Ishikawa (cell line): ENCODE measurements at regions not wholly inside any gene's neighbourhood (a gene's known extent, or its start where the extent isn't known, plus 50 kb on each side); places are given as distances from the start of the nearest gene placed in this dataset.

Experiments used
- CEBPB ChIP-seq: IDR thresholded peaks from 2 replicates; pipeline ENCODE4 v1.6.1; 2012
- CREB1 ChIP-seq: IDR thresholded peaks from 2 replicates; pipeline ENCODE4 v1.6.1; 2012; ENCODE audit warnings: low read depth
- EGR1 ChIP-seq: IDR thresholded peaks from 2 replicates; pipeline ENCODE4 v1.6.1; 2012
- EP300 ChIP-seq: IDR thresholded peaks from 2 replicates; pipeline ENCODE4 v1.6.1; 2012; ENCODE audit warnings: borderline replicate concordance
- FOXM1 ChIP-seq: IDR thresholded peaks from 2 replicates; pipeline ENCODE4 v1.6.1; 2012; ENCODE audit warnings: low read depth, borderline replicate concordance
- NFIC ChIP-seq: IDR thresholded peaks from 2 replicates; pipeline ENCODE4 v1.6.1; 2012
- RAD21 ChIP-seq: IDR thresholded peaks from 2 replicates; pipeline ENCODE4 v1.6.1; 2012; ENCODE audit warnings: low read depth
- TAF1 ChIP-seq: IDR thresholded peaks from 2 replicates; pipeline ENCODE4 v1.6.1; 2012; ENCODE audit warnings: low read depth, mild to moderate bottlenecking
- TCF12 ChIP-seq: IDR thresholded peaks from 2 replicates; pipeline ENCODE4 v1.6.1; 2012; ENCODE audit warnings: low read depth
- TEAD4 ChIP-seq: IDR thresholded peaks from 2 replicates; pipeline ENCODE4 v1.6.1; 2012
- YY1 ChIP-seq: IDR thresholded peaks from 2 replicates; pipeline ENCODE4 v1.6.1; 2012; ENCODE audit warnings: low read depth
- ZBTB7A ChIP-seq: IDR thresholded peaks from 2 replicates; pipeline ENCODE4 v1.6.1; 2012; ENCODE audit warnings: low read depth
- TF ChIP-seq, protein P1 (sequence below): IDR thresholded peaks from 2 replicates; pipeline ENCODE4 v1.6.1; 2012
- TF ChIP-seq, protein P2 (sequence below): IDR thresholded peaks from 2 replicates; pipeline ENCODE4 v1.6.1; 2012; ENCODE audit warnings: low read depth, mild to moderate bottlenecking
- TF ChIP-seq, protein P3 (sequence below): IDR thresholded peaks from 2 replicates; pipeline ENCODE4 v1.6.1; 2012

DNA sequence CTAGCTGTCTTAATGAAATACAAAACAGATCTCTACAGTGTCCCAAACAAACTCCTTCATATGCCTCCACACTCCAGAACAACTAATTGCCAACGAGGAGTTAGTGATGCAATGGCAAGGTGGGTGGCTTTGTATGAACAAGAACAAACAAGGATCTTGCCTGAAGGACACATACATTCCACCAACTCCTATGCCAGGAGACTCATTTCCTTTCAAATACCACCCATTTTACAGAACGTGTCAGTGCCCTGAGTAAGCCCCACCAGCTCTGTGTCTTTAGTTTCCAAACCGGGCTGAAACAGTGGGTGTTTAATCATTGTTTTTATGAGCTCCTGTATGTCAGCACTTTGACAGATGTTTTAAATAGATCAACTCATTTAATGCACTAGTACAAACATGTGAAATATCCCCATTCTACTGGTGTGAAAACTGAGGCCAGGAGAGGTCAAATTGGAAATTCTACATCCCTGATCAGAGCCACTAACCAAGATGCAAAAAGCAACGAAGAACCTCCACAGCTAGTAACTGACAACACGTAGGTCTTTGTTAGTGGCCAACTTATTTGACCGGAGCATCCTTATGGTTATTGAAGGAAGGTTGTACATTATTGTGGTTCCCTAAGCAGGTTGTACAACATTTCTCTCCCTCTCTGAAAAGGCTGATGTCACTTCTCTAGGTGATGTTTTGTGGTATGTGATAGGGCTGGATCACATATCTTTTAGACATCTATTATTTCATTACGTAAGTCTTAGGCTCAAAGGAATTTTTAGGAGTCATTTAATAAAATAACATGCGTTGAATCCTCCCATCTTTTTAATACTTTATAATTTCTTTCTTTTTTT, 534.9 kb upstream of the TNP1 start:
- TF ChIP-seq NFIC (no peak), TCF12 (no peak), TAF1 (no peak), EGR1 (no peak), TEAD4 (no peak), RAD21 (no peak), YY1 (no peak), CREB1 (no peak), FOXM1 (no peak), ZBTB7A (no peak), CEBPB (no peak), EP300 (no peak)
- TF ChIP-seq, protein P1, sequence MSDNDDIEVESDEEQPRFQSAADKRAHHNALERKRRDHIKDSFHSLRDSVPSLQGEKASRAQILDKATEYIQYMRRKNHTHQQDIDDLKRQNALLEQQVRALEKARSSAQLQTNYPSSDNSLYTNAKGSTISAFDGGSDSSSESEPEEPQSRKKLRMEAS, result no peak
- TF ChIP-seq, protein P2, sequence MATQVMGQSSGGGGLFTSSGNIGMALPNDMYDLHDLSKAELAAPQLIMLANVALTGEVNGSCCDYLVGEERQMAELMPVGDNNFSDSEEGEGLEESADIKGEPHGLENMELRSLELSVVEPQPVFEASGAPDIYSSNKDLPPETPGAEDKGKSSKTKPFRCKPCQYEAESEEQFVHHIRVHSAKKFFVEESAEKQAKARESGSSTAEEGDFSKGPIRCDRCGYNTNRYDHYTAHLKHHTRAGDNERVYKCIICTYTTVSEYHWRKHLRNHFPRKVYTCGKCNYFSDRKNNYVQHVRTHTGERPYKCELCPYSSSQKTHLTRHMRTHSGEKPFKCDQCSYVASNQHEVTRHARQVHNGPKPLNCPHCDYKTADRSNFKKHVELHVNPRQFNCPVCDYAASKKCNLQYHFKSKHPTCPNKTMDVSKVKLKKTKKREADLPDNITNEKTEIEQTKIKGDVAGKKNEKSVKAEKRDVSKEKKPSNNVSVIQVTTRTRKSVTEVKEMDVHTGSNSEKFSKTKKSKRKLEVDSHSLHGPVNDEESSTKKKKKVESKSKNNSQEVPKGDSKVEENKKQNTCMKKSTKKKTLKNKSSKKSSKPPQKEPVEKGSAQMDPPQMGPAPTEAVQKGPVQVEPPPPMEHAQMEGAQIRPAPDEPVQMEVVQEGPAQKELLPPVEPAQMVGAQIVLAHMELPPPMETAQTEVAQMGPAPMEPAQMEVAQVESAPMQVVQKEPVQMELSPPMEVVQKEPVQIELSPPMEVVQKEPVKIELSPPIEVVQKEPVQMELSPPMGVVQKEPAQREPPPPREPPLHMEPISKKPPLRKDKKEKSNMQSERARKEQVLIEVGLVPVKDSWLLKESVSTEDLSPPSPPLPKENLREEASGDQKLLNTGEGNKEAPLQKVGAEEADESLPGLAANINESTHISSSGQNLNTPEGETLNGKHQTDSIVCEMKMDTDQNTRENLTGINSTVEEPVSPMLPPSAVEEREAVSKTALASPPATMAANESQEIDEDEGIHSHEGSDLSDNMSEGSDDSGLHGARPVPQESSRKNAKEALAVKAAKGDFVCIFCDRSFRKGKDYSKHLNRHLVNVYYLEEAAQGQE, result no peak
- TF ChIP-seq, protein P3, sequence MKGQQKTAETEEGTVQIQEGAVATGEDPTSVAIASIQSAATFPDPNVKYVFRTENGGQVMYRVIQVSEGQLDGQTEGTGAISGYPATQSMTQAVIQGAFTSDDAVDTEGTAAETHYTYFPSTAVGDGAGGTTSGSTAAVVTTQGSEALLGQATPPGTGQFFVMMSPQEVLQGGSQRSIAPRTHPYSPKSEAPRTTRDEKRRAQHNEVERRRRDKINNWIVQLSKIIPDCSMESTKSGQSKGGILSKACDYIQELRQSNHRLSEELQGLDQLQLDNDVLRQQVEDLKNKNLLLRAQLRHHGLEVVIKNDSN, result no peak

DNA sequence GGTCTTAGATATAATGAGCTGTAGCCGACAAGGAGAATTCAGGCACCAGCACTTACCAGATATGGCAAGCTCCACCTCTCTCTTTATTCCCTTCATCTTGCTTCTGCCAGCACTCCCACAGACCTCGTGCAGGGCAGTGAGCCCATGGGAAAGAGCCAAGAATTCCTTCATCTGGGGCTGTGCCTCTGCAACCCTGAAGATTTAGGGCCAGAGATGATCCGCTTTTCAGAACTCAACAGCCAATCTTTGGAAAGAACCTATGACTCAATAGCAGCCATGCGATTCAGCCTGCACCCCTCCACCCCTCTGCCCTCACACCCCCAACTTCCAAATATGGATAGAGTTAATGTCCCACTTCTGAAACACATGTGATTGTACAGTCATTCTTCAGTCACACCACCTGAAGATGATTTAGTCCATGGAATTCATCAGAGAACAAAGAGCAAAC, 533.7 kb upstream of the TNP1 start:
- TF ChIP-seq YY1, result no peak
- no peak for TF ChIP-seq NFIC
- TF ChIP-seq, protein P3, result no peak
- no peak for TF ChIP-seq ZBTB7A
- no peak for TF ChIP-seq TCF12
- TF ChIP-seq FOXM1, result no peak
- no peak for TF ChIP-seq CEBPB
- TF ChIP-seq TEAD4, result no peak
- no peak for TF ChIP-seq CREB1
- TF ChIP-seq, protein P2, result no peak
- no peak for TF ChIP-seq EGR1
- TF ChIP-seq EP300, result no peak
- no peak for TF ChIP-seq RAD21
- TF ChIP-seq TAF1, result no peak

DNA sequence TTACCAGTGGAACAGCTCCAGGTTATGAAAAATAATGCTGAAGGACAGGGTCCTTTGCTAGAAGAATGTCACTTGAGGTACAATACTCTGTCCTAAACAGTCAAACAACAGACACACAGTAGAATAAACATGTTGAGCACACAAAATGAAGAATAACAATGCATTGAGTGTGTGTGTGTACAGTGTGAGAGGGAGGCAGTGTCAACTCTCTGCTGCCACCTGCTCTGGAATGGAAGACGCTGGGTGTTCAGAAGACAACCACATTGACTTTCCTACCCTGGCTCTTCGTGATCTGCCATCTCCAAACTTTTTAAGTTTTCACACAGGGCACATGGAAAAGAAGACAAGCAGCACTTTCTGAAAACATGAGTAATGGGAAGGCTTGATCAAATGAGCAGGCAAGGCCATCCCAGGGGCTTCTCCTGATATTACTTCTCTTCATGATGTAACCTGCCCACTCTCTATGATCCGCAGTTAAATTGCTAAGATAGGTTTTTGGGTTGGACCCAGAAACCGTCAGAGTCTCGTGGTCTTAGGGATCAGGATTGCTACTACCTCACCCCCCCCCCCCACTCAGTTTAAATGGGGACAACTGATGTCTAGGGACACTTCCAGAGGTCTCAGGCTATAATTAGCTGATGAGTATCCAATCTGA, 533.2 kb upstream of the TNP1 start:
- TF ChIP-seq TAF1 (no peak), YY1 (no peak), NFIC (no peak), EP300 (no peak), TEAD4 (no peak), TCF12 (no peak), EGR1 (no peak)
- TF ChIP-seq, protein P3, result no peak
- TF ChIP-seq, protein P2, result no peak
